AML-193 (cell line): ENCODE measurements at regions not wholly inside any gene's neighbourhood (a gene's known extent, or its start where the extent isn't known, plus 50 kb on each side); places are given as distances from the start of the nearest gene placed in this dataset.
"Not testable (repeated sequence)": the region's sequence is repeated elsewhere in the genome, so short reads cannot be mapped to it uniquely, and the experiment has no call there.

Experiments
- DNase-seq, 2 experiments: peaks; one replicate each; lab custom pipeline; 2025; lab: John Stamatoyannopoulos, UW

GRCh38 chr9:108411632-108412031, 444.2 kb downstream of the ACTL7B start:
- DNase-seq = no peak

- no peak for DNase-seq
Observed at GRCh38 chr9:108410161-108410560, 445.6 kb downstream of the ACTL7B start.

- no peak for DNase-seq
Observed at GRCh38 chr9:108400297-108400696, 455.5 kb downstream of the ACTL7B start.

GRCh38 chr9:108399851-108400250, 455.9 kb downstream of the ACTL7B start:
- no peak for DNase-seq

DNA sequence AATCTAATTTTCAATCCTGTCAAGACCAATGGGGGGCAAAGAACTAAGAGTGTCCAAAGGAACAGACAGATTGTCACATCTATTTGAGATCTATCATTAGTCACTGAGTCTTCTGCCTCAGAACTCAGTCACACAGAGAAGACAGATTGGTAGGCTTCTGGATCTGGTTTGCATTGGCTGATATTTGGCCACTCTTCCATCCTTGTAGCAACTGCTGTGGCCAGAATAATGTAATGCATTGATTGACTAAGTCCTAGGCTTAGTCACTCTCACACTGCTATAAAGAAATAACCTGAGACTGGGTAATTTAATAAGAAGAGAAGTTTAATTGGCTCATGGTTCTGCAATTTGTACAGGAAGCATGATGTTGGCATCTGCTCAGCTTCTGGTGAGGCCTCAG, 458.5 kb downstream of the ACTL7B start:
- no peak for DNase-seq

DNA sequence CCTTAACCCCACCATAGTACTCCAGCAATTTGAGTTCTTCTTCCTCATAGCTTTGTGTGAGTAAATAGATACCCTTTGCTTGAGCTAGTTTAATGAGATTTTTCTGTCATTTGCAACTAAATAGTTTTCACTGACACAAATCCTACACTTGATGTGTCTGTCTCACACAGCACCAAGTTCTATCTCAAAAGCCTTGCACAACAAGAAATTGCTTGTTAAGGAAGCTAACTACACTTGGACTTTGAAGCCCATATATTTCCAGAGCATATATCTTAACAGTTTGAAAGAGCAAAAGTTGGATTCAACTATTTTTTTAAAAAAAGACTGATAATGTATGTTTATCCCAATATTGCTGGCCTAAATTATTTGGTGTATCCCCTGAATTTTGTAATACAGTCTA, 459.2 kb downstream of the ACTL7B start:
- no peak for DNase-seq

GRCh38 chr9:108396193-108396592, 459.6 kb downstream of the ACTL7B start:
- no peak for DNase-seq

DNA sequence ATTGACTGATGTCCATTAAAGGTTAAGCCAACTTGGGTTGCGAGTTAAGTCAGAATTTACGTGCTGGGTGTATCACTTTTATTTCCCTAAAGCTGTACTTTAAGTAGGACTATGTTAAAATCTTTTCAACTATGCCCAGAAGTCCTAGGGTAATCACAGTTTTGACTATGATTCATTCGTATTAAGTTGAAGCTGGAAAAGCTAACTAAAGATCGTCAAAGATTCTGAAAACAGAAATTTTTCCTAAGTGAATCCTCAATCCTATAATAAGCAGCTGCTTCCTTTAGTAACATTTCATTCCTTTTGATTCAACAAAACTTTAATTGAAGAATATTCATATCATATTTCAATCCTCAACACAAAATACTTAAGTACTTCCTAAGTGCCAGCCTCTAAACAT, 460.4 kb downstream of the ACTL7B start:
- no peak for DNase-seq

DNA sequence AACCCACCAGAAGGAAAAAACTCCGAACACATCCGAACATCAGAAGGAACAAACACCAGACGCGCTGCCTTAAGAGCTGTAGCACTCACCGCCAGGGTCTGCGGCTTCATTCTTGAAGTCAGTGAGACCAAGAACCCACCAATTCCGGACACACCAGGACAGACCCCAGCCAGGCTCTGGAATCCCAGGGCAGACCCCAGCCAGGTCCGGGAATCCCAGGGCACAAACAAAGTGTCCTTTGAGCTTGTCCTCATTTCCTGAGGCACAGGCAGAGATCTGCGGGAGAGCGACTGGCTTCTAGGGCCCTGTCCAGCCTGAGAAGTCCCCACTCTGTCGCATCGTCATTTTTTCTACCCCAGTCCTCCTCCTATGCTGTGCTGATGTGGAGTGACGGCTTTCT, 461.1 kb downstream of the ACTL7B start:
- DNase-seq = no peak

DNA sequence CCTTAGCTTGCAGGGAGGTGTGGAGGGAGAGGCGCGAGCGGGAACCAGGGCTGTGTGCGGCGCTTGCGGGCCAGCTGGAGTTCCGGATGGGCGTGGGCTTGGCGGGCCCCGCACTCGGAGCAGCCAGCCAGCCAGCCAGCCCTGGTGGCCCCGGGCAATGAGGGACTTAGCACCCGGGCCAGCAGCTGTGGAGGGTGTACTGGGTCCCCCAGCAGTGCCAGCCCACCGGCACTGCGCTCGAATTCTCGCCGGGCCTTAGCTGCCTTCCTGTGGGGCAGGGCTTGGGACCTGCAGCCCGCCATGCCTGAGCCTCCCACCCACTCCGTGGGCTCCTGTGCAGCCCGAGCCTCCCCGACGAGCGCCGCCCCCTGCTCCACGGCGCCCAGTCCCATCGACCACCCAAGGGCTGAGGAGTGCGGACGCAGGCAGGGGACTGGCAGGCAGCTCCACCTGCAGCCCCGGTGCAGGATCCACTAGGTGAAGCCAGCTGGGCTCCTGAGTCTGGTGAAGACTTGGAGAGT, 462.2 kb downstream of the ACTL7B start:
- DNase-seq = not testable (repeated sequence)

GRCh38 chr9:108392877-108393276, 462.9 kb downstream of the ACTL7B start:
- no peak for DNase-seq

- DNase-seq = no peak
Observed at GRCh38 chr9:108389056-108389455, 466.7 kb downstream of the ACTL7B start.

DNA sequence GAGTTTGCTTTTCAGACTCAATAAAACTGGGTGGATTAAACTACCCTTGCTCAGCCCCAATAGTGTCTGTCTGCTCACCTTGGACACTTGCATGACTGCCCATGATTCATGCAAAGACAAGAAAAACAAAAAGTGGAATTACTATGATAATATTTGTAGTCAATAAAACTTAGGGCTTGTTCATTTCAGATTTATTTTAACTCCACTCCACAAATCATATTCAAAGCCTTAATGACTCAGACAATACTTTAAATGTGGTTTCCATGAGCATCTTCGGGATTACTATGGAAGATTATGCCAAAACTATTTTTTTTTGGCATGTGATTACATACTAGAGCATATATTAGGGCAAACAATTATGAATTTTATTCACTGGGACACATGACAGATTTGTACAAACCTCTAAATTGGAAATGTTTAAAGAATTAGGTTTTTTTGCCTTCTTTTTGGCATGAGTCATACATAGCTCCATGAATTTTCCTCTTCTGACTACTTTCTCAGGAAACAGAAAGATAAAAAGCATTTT, 468.9 kb downstream of the ACTL7B start:
- no peak for DNase-seq

- no peak for DNase-seq
Observed at GRCh38 chr9:108386032-108386431, 469.8 kb downstream of the ACTL7B start.

GRCh38 chr9:108383796-108384195, 472.0 kb downstream of the ACTL7B start:
- no peak for DNase-seq

DNA sequence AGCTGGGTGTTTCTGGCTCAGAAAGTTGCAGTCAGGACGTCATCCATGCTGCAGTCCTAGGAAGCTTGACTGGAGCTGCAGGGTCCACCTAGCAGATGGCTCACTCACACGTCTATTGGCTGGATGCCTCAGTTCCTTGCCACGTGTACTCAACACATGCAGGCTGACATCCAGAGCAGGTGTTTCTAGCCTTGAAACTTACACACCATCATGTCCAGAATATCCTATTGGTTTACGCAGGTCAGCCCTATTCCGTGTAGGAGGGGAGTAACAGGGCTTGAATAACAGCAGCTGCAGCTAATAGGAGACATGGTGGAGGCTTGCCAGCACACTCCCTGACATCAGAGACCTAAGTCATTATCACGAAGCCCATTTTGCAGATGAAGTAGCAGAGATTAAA, 473.5 kb downstream of the ACTL7B start:
- DNase-seq = no peak

GRCh38 chr9:108377881-108378280, 477.9 kb downstream of the ACTL7B start:
- DNase-seq = no peak

DNA sequence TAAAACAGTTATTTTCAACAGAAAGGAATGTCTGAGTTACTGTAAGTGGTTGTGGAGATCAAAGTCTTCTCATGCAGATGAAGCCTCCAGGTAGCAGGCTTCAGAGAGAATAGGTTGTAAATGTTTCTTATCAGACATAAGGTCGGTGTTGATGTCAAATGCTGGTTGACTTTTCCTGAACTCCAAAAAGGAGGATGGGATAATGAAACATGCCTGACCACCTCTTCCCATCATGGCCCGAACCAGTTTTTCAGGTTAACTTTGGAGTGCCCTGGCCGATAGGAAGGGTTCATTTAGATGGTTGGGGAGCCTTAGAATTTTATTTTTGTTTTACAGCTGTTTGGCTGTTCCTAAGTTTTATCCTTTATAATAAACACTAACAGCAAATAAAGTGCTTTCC, 478.4 kb downstream of the ACTL7B start:
- DNase-seq = no peak

DNA sequence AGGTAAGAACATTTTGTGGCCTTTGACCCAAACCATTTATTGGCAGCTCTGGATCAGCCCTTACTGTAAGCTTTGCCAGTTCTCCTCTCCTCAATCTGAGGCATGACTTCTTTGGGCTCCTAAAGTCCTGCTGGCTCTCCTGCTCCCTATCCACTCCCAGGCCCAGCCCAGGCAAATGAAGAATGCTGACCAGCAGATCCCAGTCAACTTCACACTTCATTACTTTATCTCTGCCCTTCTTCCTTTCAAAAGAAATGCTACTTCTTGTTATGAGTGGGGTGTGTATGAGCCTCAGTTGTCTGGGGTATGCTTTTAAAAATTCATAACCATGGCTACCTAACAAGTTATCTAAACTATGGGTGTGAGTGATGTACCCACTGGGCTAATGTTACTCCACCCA, 479.6 kb downstream of the ACTL7B start:
- DNase-seq = no peak

DNA sequence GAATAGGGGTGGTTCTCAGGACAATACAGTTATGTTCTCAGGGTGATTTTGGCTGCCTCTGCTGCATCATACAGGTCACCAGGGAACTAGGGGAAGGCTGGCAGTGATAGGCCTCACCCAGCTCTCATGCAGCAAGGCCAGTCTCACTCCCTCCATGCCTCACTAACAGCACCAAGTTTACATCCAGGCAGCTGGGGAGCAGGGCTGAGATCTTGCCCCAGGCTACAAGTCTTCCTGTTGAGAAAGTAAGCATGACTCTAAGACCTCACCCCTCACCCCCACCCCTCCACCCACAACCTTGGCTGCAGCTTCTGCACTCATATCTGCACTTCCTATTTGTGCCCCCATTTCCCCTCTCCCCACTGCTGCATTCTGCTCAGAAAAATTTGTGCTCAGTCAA, 481.2 kb downstream of the ACTL7B start:
- DNase-seq = no peak

GRCh38 chr9:108367188-108367587, 488.6 kb downstream of the ACTL7B start:
- no peak for DNase-seq

DNA sequence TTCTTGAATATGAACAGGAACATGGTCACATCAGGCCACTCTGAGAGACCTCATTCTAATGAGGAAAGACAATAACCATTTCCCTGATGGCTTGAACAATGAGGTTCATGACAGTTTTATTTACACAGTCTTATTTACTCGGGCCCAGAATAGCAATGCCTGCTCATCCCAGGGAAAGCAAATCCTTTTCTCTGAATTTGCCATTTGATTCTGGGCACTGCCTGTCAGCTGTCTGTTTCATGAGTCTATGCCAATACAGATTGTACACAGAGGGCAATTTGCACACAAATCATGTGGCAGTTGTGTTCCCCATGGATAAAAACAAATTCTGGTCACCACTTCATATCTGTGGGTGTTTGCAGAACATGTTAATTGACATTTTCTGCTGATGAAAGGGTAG, 492.5 kb downstream of the ACTL7B start:
- no peak for DNase-seq

DNA sequence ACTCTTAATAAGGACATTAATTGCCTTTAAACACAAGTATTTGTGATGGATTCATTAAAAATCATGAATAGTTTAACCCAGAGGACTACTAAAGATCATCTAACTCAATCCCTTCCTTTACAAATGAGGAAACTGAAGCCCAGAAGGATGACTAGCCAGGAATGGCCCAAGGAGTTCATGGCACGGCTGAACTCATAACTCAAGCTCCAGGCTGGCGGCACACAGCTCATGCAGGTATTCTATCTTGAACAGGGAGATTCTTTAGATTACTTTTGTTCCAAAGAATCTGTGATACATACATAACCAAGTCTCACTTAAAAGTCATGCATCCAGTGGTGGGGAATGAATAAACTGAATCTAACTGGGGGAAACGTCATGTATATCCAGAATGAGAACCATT, 495.5 kb downstream of the ACTL7B start:
- DNase-seq = no peak

GRCh38 chr9:108356806-108357205, 499.0 kb downstream of the ACTL7B start:
- no peak for DNase-seq

GRCh38 chr9:108351571-108351970, 504.2 kb downstream of the ACTL7B start:
- DNase-seq = no peak
